GM13977 (cell line): ENCODE measurements at regions not wholly inside any gene's neighbourhood (a gene's known extent, or its start where the extent isn't known, plus 50 kb on each side); places are given as distances from the start of the nearest gene placed in this dataset.

Source experiments
- DNase-seq: peaks from one replicate; pipeline ENCODE4 v3.0.0; 2012; ENCODE audit warnings: low spot score
- in situ Hi-C: fragments of 300-500 bp; cut with MboI; formaldehyde crosslinking; loops from one replicate; pipeline ENCODE4 v1.12.0; 2022; ENCODE audit warnings: low sequenced_read_pairs, low pct_unique_long_range_greater_than_20kb, mixed read lengths, inconsistent platforms; ENCODE audit not compliant: unreplicated experiment
- TF ChIP-seq, protein P1 (sequence below): IDR thresholded peaks from 2 replicates; pipeline ENCODE4 v1.5.1; 2012; ENCODE audit warnings: mild to moderate bottlenecking, control low read depth; ENCODE audit not compliant: insufficient read depth; ENCODE audit errors: extremely low read depth, missing control alignments

DNA sequence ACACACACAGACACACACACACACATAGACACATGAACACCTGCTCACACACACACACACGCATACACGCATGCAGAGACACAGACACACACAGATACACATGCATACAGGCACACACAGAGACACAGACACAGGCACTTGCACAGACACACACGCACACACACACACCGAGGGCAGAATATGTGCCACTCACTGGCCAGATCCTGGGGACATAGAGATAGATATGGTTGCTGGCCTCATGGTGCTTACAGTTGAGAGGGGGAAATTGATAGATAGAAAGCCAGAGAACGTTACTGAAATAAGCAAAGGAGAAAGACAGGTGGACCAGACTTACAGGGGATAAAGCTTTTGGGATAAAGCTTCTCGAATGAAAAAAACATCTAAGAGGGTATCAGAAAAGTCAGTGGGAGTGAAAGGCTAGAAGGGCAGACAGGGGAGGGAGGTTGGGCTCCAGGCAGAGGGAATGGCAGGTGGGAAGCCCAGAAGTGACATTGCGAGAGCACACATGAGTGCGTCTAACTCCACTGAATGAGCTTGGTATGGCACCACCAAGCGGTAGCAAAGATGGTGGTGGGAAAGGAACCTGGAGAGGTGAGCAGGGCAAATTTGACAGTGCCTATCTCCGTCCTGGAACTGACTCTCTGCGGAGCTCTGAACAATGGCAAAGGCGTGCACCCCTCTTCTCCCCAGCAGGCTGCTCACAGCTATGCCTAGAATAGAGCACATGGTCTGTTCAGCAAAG, 390.1 kb upstream of the TRIB2 start:
- no peak for DNase-seq
- TF ChIP-seq, protein P1, sequence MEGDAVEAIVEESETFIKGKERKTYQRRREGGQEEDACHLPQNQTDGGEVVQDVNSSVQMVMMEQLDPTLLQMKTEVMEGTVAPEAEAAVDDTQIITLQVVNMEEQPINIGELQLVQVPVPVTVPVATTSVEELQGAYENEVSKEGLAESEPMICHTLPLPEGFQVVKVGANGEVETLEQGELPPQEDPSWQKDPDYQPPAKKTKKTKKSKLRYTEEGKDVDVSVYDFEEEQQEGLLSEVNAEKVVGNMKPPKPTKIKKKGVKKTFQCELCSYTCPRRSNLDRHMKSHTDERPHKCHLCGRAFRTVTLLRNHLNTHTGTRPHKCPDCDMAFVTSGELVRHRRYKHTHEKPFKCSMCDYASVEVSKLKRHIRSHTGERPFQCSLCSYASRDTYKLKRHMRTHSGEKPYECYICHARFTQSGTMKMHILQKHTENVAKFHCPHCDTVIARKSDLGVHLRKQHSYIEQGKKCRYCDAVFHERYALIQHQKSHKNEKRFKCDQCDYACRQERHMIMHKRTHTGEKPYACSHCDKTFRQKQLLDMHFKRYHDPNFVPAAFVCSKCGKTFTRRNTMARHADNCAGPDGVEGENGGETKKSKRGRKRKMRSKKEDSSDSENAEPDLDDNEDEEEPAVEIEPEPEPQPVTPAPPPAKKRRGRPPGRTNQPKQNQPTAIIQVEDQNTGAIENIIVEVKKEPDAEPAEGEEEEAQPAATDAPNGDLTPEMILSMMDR, result no peak
- in situ Hi-C loops, result no loop called here

DNA sequence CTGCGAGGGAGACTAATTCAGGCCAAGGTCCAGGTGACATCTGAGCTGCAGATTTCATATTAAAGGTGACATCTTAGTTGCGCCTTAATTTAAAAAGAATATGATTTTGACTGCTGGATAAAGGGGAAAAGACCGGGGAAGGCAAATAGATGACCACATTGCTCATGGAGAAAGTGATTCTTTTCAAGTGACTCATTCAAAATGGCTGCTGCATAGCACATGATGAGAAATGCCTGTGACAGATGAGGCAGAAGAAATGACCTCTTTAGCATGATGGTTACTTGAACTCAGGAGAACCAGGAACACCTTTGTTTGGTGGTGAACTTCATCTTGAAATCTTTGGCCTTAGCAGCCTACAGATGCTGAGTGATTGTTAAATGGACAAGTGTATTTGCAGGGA, 385.8 kb upstream of the TRIB2 start:
- in situ Hi-C loops, result no loop called here

DNA sequence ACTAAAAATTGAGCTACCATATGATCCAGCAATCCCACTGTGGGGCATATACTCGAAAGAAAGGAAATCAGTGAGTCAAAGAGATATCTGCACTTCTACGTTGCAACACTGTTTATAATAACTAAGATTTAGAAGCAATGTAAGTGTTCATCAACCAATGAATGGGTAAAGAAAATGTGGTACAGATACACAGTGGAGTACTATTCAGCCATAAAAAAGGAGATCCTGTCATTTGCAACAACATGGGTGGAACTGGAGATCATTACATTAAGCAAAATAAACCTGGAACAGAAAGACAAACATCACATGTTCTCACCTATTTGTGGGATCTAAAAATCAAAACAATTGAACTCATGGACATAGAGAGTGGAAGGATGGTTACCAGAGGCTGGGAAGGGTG, 385.0 kb upstream of the TRIB2 start:
- TF ChIP-seq, protein P1, result no peak
- in situ Hi-C loops, result no loop called here
- DNase-seq, result no peak

More for the DNA sequence above, 385.8 kb upstream of the TRIB2 start:
- no peak for DNase-seq
- TF ChIP-seq, protein P1, result no peak

DNA sequence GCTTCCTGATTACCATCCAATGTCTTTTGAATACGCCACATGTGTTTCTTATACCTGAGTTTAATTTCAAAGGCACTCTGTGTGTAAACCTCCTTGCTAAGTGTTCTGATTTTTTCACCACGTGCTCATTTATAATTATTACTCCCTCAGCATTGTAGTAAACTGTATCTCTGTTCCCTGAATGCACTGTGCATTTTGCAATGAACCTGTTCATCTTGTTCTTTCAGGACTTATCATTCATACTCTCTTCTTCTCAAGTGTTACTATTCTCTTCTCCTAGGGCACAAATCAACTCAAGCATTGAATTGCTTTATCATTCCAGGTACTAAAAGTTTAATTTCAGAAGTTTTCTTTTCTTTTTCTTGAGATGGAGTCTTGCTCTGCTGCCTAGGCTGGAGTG, 383.4 kb upstream of the TRIB2 start:
- TF ChIP-seq, protein P1, result no peak
- DNase-seq, result no peak
- in situ Hi-C loops, result no loop called here

DNA sequence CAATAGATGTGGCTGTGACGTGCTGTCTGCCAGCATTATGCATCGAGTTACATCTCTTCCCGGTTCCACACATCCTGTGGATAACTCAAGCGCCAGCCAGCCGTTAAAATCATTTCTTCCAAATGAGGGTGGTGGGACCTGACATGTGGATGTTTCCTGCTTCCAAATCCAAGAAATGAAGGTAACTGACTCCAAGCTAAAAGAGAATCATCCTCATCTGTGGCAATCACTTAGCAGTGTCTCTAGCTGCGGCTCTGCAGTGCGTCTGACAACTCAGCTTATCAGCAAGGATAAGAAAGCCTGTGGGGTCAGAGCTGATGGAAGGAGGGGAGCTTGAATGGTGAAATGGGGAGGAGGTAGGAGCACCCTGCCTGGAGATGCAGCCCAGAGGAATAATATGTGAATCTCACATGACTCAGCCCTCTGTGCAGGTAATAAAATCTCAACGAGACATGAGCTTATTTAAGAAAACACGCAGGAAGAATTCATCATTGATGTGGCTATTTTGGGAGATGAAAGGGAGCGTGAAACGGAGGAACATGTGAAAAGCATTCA, 382.2 kb upstream of the TRIB2 start:
- no peak for DNase-seq
- in situ Hi-C loops, result no loop called here
- TF ChIP-seq, protein P1, result no peak

DNA sequence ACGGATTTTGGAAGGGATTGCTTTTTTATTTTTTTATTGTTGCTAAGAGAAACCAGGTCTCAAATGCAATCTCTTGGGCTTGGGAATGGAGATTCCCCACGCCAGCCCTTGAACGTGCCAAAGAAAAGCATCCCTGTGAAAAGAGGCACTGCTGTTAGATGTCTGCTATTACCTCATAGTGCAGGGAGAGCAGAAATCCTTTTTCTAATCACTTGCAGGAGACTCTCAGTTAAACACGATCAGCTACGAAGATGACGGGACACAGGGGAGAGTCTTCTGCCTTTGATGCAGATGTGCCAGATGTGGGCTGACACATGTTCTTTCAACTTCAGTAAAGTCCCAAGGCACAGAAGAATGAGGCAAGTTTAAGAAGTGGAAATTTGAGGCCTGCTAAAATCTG, 381.6 kb upstream of the TRIB2 start:
- TF ChIP-seq, protein P1, result no peak
- no peak for DNase-seq
- in situ Hi-C loops, result no loop called here
